ENCODE measurements at regions not wholly inside any gene's neighbourhood (a gene's known extent, or its start where the extent isn't known, plus 50 kb on each side); places are given as distances from the start of the nearest gene placed in this dataset.
A peak's percentile ranks its signal among the peaks of the same experiment; 100 is the strongest.

- TF ChIP-seq ZNF592 (IDR thresholded peaks at IDR 0.05), result no peak
- no peak for TF ChIP-seq PKNOX1 (IDR thresholded peaks at IDR 0.05)
These were observed 59.4 kb upstream of the NKX2-2 start (continued) for GRCh38 chr20:21573259-21573658.

GRCh38 chr20:21571841-21572690 lies 58.2 kb upstream of the NKX2-2 start:
- 12% methylated on average over 15 of the region's 15 CpGs for WGBS (ENCODE audit: insufficient coverage, insufficient replicate concordance, low lambda C conversion rate, missing lambda C conversion rate)
- Histone ChIP-seq H2AFZ (ENCODE audit: control insufficient read depth, low read depth, low read length) (no peak overlapping the region), H3K9ac (ENCODE audit: control insufficient read depth, insufficient read depth, low read length) (no peak overlapping the region), H3K9me3 (replicated peaks; ENCODE audit: control insufficient read depth, insufficient read depth, low read length) (no peaks in the 10 kb centered on the region), H4K20me1 (ENCODE audit: control insufficient read depth, insufficient read depth) (no peaks in the 10 kb centered on the region), H3K27ac (ENCODE audit: control insufficient read depth, insufficient read depth) (no peak overlapping the region), H3K27me3 (replicated peaks in 1 of 2; ENCODE audit: control insufficient read depth in 2 of 2, insufficient read depth in 2 of 2, low read length in 1 of 2) (peaks cover 0 to 3% of the 10 kb centered on the region in 2 experiments; a peak in 2 of 4 replicates), H3K4me3 (no peak overlapping the region), H3K4me2 (ENCODE audit: control insufficient read depth, insufficient read depth) (no peak overlapping the region), H3K4me1 (ENCODE audit: control insufficient read depth, insufficient read depth, low read length) (no peaks in the 10 kb centered on the region), H3K79me2 (ENCODE audit: control insufficient read depth, insufficient read depth, low read length) (no peaks in the 10 kb centered on the region), H3K36me3 (ENCODE audit: control insufficient read depth in 2 of 2, insufficient read depth in 2 of 2, low read length in 1 of 2) (no peaks in the 10 kb centered on the region)
- ChIA-PET SMC1A (ENCODE audit: uncharacterized antibody, unreplicated experiment) (interaction anchor here (1.0 to 9.4 kb wide), 19 partner anchors 8 to 337 kb away, joined by 3 to 131 read pairs (median 11); no protein-coding TSS in a partner anchor), CTCF (interaction anchor here (0.6 to 7.3 kb wide), 28 partner anchors 8 to 714 kb away, joined by 3 to 149 read pairs (median 10); no protein-coding TSS in a partner anchor), POLR2A (interaction anchor here (1.0 to 1.3 kb wide), 2 partner anchors 15 to 37 kb away, joined by 3 to 4 read pairs; no protein-coding TSS in a partner anchor), RAD21 (ENCODE audit: unreplicated experiment) (interaction anchor here (1.1 to 4.0 kb wide), 13 partner anchors 11 to 71 kb away, joined by 3 to 55 read pairs (median 16); no protein-coding TSS in a partner anchor)
- intact Hi-C loops (cut with micrococcal nuclease; ENCODE audit: unreplicated experiment), result loop anchor here (1.0 to 2.0 kb wide), 2 partner anchors 43 to 335 kb away; no protein-coding TSS in a partner anchor
- FAIRE-seq, result no peak
- TF ChIP-seq STAT1 (conservative IDR thresholded peaks at IDR 0.05) (no peak), YY1 (IDR thresholded peaks at IDR 0.05; ENCODE audit: low read depth, low read length) (no peak), SMC3 (IDR thresholded peaks at IDR 0.05; ENCODE audit: borderline replicate concordance, low read length) (peak; percentile 58; the same call in 1 of the 2 replicates), CTCF (IDR thresholded peaks at IDR 0.05 in 2 of 3, conservative IDR thresholded peaks at IDR 0.05 in 1 of 3; ENCODE audit: control insufficient read depth in 2 of 3, extremely low read depth in 1 of 3, insufficient read depth in 1 of 3, low read depth in 3 of 3, low read length in 3 of 3) (peak; percentile 72 to 85 (median 79)), YBX1 (IDR thresholded peaks at IDR 0.05) (no peak), RAD21 (IDR thresholded peaks at IDR 0.05; ENCODE audit: insufficient read depth, low read depth, low read length) (peak; percentile 77), MEF2A (IDR thresholded peaks at IDR 0.05; ENCODE audit: insufficient read depth, low read depth, low read length) (no peak)
- no TSS peak for BruUV-seq (replicated peaks)
- peak; percentile 38; the same call in 2 of the 3 replicates for ATAC-seq
- in situ Hi-C loops (cut with MboI), result loop anchor here (10.0 kb wide), 1 partner anchor 47 kb away; no protein-coding TSS in a partner anchor
- no peak for DNase-seq (ENCODE audit: low read depth, low spot score)

Measured in GM12878 (cell line).